GM12892 (cell line): ENCODE measurements at regions not wholly inside any gene's neighbourhood (a gene's known extent, or its start where the extent isn't known, plus 50 kb on each side); places are given as distances from the start of the nearest gene placed in this dataset.

Source experiments
- DNase-seq: peaks from one replicate; pipeline ENCODE4 v3.0.0; 2011; ENCODE audit not compliant: insufficient read length
- FAIRE-seq: peaks from 2 replicates; lab custom pipeline; 2011; peaks lifted over from hg19 to GRCh38; lab: Jason Lieb, UNC
- POLR2A ChIP-seq: IDR thresholded peaks from 2 replicates; pipeline ENCODE4 v1.6.1; 2011; ENCODE audit warnings: low read depth, low read length, control low read depth
- POLR2AphosphoS5 ChIP-seq: IDR thresholded peaks from 2 replicates; pipeline ENCODE4 v1.6.1; 2011; ENCODE audit warnings: low read depth, low read length, control low read depth
- TAF1 ChIP-seq: IDR thresholded peaks from 2 replicates; pipeline ENCODE4 v1.6.1; 2011; ENCODE audit warnings: low read depth, mild to moderate bottlenecking, control low read depth, low read length, borderline replicate concordance

DNA sequence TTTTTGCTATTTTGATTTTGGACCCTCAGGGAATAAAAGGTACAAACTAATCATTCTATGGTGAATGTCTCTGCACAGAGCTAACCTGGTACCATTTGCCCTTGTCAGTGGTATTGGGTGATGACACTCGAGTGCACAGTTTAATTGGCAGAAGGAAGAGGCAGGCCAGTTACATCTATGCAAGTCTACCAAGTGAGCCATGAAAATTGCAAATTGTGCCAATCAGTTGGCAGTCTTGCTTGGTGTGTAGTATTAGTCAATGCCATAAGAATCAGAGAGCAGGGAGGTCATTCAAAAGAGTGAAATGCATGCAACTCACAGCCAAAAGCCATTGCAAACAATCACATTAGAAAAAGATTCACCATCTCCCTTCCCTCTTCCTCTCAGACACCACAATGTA is 479.6 kb downstream of the ADAMTS20 start:
- FAIRE-seq (no peak), DNase-seq (no peak)
- no peak for TF ChIP-seq POLR2A
- no peak for TF ChIP-seq POLR2AphosphoS5
- no peak for TF ChIP-seq TAF1

DNA sequence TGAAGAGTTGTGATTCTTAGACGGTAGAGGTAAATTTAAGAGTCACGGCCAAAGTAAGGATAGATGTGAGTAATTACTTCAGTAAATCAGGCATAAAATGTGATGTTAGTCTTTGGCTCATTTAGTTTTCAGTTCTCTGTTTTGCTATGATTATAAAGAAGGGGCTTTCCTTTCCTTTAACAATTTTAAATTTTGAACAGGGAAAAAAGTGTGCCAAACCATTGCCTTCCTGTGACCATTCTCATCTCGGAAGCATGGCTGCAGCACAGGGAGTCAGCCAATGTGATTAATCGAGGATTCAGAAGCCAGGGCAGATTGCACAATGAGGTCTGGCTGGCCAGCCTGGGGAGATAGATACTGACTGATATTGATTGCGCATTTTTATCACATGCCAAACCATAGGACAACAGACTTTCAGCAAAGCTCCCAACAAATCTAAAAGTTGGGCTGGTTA is 480.2 kb upstream of the PRICKLE1 start:
- DNase-seq (no peak), FAIRE-seq (no peak)
- TF ChIP-seq TAF1: no peak
- no peak for TF ChIP-seq POLR2AphosphoS5
- no peak for TF ChIP-seq POLR2A

DNA sequence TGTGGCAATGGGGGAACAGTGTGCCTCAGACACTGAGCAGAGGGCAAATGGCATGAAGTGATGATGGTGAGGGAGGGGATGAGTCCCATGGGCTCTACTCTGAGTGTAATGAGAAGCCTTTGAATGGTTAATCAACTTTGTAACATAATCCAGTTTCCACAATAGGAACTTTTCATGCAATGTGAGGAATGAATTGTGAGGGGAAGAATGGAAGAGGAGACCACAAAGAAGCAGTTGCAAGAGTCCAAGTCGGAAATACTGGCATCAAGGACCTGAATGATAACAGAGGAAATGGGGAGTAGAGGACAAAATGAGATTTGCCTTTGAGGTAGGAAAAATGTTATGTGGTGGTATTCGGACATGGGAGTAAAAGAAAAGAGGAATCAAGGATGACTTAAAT is 476.9 kb upstream of the PRICKLE1 start:
- DNase-seq: no peak
- no peak for FAIRE-seq
- TF ChIP-seq POLR2AphosphoS5 (no peak), TAF1 (no peak), POLR2A (no peak)

DNA sequence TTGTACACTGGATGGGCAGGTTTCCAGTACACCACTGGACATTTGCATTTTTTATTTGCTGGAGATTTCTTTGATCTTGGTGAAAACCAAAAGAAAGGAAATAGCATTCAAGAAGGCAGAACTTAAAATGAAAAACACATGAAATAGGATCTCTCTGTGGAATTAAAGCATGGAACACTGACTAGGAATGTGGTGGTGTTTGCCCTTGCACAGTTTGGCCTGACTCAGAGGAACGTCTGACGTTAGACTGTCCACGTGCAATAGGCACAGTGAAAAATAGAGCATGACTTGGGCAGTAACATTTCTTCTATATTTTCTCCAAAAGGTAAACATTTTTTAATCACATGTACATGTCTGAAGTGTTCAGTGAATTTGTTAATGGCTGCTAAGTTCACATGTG is 474.1 kb upstream of the PRICKLE1 start:
- FAIRE-seq (no peak), DNase-seq (no peak)
- TF ChIP-seq POLR2A (no peak), TAF1 (no peak), POLR2AphosphoS5 (no peak)

DNA sequence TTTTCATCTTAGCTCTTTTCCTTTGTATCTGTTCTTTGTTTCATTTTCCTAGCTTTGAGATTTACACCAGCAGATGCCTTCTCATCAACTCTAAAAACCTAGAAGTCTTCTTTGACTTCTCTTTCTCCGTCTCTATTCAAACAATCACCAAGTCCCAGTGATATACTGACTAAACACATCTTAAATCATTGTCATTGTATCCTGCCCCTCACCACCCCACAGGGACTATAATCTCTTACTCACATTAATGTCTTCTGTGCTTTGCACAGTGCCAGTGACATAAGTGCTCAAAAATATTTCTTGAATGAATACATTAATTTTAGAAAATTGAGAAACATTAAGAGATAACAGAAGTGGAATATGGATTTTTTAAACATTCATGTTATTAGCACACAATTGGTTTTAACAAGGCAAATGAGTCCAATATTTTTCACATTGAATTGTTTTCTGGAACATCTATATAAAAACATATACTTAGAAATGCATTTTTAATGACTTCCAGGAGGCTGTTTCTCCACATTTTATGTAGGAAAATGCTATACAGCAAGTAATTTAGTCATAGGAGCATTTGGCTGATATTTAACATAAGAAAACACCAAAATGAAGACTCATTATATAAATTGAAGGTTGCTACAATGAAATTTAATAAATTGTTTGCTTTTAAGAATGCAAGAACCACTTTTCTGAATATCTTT is 472.8 kb upstream of the PRICKLE1 start:
- no peak for DNase-seq
- no peak for FAIRE-seq
- TF ChIP-seq POLR2A (no peak), TAF1 (no peak), POLR2AphosphoS5 (no peak)

DNA sequence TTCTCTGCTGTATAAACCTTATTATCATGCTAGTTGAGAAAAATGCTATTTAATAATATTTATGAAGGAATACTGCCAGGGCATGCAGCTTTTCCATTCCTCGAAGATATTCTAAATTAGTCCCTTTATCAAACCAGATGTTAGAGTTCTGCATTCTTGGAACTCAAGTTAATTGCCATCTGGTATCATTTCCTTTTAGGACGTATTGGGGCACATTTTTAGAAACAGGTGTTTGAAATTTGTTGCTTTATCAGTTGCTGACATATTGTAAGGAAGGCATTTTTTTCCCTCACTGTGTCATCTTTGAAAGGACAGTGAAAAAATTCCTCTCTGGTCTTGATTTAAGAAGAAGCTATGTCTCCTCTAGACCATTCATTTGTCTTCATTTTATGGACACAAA is 471.2 kb upstream of the PRICKLE1 start:
- FAIRE-seq (no peak), DNase-seq (no peak)
- TF ChIP-seq TAF1 (no peak), POLR2AphosphoS5 (no peak), POLR2A (no peak)

DNA sequence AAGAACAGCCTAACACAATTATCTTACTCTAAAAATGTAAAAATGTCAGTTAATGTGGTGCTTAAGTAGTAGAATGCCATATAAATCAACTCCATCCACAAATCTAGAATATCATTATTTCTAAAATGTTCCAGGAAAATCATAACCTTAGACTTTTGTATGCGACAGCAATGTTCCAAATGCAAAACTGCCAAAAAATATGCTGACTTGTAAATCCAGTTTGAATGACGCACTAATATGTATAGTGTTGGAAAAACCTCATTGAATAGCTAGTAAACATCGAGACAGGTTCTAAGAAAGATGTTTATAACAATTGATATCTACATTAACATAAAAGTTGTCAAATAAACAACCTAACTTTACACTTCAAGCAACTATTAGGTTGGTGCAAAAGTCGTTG is 469.1 kb upstream of the PRICKLE1 start:
- FAIRE-seq (no peak), DNase-seq (no peak)
- no peak for TF ChIP-seq POLR2A
- TF ChIP-seq POLR2AphosphoS5: no peak
- TF ChIP-seq TAF1: no peak

DNA sequence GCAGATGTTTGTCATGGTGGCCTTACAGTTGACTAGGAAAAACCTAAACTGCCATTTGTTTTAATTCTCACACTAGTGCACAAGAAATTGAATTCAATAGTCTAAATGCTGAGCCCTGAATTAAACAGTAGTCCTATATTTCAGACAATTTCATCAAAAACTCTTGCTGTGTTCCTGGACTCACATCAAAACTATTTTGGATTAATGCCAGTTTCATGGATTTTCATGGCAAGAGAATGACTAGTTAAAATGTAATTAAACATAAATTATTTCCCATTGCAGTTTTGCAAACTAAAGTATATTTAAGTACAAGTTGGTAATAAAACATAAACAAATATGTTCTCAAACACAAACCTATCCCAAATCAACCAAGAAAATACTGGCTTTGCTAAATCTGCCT is 468.0 kb upstream of the PRICKLE1 start:
- FAIRE-seq: no peak
- TF ChIP-seq POLR2A: no peak
- no peak for TF ChIP-seq POLR2AphosphoS5
- no peak for TF ChIP-seq TAF1
- DNase-seq: no peak

DNA sequence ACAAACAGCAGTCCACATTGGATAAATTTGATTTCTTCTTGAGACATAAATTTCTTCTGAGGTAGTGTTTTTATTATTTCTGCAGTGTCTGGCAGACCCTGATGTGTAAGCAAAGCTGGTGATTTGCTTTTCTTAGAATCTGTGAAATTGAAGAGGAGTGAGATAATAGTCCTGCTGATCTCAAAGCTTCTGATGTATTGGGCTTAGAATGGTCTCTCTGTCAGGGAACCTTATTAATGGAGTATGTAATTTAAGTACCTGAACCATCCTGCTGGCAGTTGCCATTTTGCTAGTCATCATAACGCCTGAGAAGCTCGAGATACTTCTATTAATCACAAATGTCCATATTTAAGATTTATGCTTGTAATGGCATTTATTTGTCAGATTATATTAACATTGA is 464.5 kb upstream of the PRICKLE1 start:
- DNase-seq (no peak), FAIRE-seq (no peak)
- TF ChIP-seq POLR2AphosphoS5 (no peak), POLR2A (no peak), TAF1 (no peak)

DNA sequence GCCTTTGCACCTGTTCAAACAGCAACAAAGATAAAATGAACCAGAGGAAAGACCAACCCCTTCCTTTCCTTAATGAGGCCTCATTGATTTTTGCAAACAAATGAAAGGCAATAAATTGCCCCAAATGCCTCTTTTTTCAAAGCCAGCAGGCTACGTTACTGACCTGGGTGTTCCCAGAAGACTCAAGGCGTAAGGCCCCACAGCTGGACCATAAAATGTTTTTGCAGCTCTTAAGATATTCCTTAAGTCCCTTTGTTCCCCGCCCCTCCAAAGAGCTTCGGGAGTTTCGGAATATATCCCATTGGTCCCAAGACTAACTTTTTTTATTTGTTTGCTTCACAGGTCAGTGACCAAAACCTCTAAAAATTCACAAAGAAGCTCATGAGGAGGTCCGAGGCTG is 462.9 kb upstream of the PRICKLE1 start:
- TF ChIP-seq POLR2AphosphoS5: no peak
- no peak for TF ChIP-seq POLR2A
- TF ChIP-seq TAF1: no peak
- DNase-seq (no peak), FAIRE-seq (no peak)

DNA sequence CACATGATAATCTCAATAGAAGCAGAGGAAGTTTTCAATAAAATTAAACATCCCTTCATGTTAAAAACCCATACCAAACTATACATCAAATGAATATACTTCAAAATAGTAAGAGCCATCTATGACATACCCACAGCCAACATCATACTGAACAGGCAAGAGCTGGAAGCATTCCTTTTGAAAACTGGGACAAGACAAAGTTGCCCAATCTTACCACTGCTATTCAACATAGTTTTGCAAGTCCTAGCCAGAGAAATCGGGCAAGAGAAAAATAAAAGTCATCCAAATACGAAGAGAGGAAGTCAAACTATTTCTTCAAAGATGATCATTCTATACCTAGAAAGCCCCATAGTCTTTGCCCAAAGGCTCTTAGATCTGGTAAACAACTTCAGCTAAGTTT is 454.7 kb upstream of the PRICKLE1 start:
- FAIRE-seq (no peak), DNase-seq (no peak)
- TF ChIP-seq TAF1 (no peak), POLR2AphosphoS5 (no peak)

DNA sequence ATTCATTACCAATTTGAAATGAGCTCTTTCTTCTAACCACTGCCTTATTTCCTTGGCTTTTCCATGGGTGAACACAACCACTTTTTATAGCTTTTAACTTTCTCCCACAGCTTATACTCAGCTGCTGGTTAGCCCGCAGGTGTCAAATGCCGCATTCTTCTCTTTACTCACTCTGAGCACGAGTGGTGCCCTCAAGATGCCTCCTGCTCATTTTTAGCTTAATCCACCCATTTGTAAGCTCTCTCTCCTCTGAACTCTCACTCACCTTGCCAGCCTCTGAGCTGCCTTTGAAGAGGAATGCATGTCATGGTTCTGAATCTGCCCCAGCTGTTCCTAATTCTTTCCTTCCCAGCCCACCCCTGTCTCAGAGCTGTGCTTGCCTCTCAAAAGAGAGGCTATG is 449.4 kb upstream of the PRICKLE1 start:
- no peak for FAIRE-seq
- no peak for DNase-seq

DNA sequence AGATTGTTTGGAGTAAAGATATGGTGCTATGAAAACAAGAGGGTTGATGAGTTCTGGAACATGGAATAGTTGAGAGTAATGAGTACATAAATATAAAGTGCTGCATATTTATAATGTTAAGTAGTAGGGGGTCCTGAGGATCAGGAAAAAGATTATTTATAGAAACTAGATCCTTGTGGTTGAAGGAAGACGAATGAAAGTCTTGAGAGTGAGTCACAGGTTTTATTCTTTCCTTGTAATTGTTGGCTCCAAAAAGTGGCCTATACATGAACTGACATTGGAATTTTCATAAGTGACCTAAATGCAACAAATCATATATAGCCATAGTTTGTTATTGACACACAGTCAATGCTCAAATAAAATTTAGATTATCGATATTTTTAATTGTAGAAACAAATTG is 440.4 kb upstream of the PRICKLE1 start:
- TF ChIP-seq POLR2A: no peak
- no peak for TF ChIP-seq POLR2AphosphoS5
- TF ChIP-seq TAF1: no peak
- FAIRE-seq: no peak
- no peak for DNase-seq

More for the DNA sequence above, 449.4 kb upstream of the PRICKLE1 start:
- no peak for TF ChIP-seq POLR2A
- no peak for TF ChIP-seq POLR2AphosphoS5
- TF ChIP-seq TAF1: no peak

DNA sequence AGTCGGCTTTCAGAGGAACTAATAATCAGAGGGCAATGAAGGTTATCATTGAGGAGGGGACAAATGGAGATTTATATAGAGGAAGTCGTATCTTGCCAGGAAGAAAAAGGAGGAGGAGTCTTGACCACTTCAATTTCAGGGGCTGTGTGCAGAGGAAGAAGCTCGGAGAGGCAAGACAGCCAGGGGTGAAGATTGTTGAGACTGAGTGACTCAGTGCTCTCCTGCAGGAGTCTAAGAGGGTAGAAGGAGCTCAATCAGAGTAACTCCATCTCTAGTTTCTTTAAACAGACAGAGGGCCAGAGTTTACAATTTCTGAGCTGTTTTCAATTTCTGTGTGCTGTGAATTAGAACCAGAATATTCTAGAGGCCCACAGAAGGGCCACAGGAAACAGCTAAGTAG is 439.3 kb upstream of the PRICKLE1 start:
- FAIRE-seq (no peak), DNase-seq (no peak)
- TF ChIP-seq POLR2A: no peak
- TF ChIP-seq TAF1: no peak
- TF ChIP-seq POLR2AphosphoS5: no peak
